SK-N-SH treated with all-trans-retinoic acid at 6 μM for 48 hours (cell line): ENCODE measurements at regions not wholly inside any gene's neighbourhood (a gene's known extent, or its start where the extent isn't known, plus 50 kb on each side); places are given as distances from the start of the nearest gene placed in this dataset.

ENCODE experiments used
- ISL1 ChIP-seq: fragments of 250-450 bp; sonication (Bioruptor Pico); IDR thresholded peaks from 2 replicates; pipeline ENCODE4 v2.1.2; 2022; ENCODE audit warnings: mild to moderate bottlenecking, moderate library complexity
- OSR1 ChIP-seq: fragments of 250-450 bp; sonication (Bioruptor Pico); IDR thresholded peaks from 2 replicates; pipeline ENCODE4 v1.8.0; 2022; ENCODE audit warnings: moderate library complexity, mild to moderate bottlenecking, inconsistent platforms
- PATZ1 ChIP-seq: fragments of 250-450 bp; sonication (Bioruptor Pico); IDR thresholded peaks from 2 replicates; pipeline ENCODE4 v1.8.0; 2020; ENCODE audit warnings: mild to moderate bottlenecking, moderate library complexity, borderline replicate concordance
- RARB ChIP-seq: fragments of 250-450 bp; sonication (Bioruptor Pico); IDR thresholded peaks from 2 replicates; pipeline ENCODE4 v1.8.0; 2021; ENCODE audit warnings: mild to moderate bottlenecking, moderate library complexity
- SNAI2 ChIP-seq: fragments of 250-450 bp; sonication (Bioruptor Pico); IDR thresholded peaks from 2 replicates; pipeline ENCODE4 v1.5.0; 2020; ENCODE audit warnings: mild to moderate bottlenecking, moderate library complexity
- ZC3H10 ChIP-seq: fragments of 250-450 bp; sonication (Bioruptor Pico); IDR thresholded peaks from 2 replicates; pipeline ENCODE4 v1.5.1; 2021; ENCODE audit warnings: mild to moderate bottlenecking, moderate library complexity
- ZFP3 ChIP-seq: fragments of 250-450 bp; sonication (Bioruptor Pico); IDR thresholded peaks from 2 replicates; pipeline ENCODE4 v1.5.0; 2020; ENCODE audit warnings: mild to moderate bottlenecking, moderate library complexity
- ZFP30 ChIP-seq: fragments of 450-650 bp; formaldehyde crosslinking; IDR thresholded peaks from 2 replicates; pipeline ENCODE4 v1.5.0; 2022; ENCODE audit warnings: mild to moderate bottlenecking, moderate library complexity
- ZNF565 ChIP-seq: fragments of 450-650 bp; formaldehyde crosslinking; conservative IDR thresholded peaks from 2 replicates; pipeline ENCODE4 v1.5.0; 2020; ENCODE audit warnings: low read depth, mild to moderate bottlenecking, moderate library complexity

- TF ChIP-seq SNAI2 = no peak
- TF ChIP-seq ISL1 (CRISPR knock-in tag) = no peak
- TF ChIP-seq PATZ1 (CRISPR knock-in tag) = no peak
- TF ChIP-seq ZFP3 = no peak
- TF ChIP-seq RARB (CRISPR knock-in tag) = no peak
- TF ChIP-seq OSR1 (CRISPR knock-in tag) = no peak
- no peak for TF ChIP-seq ZC3H10 (CRISPR knock-in tag)
- TF ChIP-seq ZFP30 (CRISPR knock-in tag) = no peak
- no peak for TF ChIP-seq ZNF565
Observed at GRCh38 chr10:4512196-4512595, 313.8 kb upstream of the AKR1E2 start.
